ENCODE measurements at regions not wholly inside any gene's neighbourhood (a gene's known extent, or its start where the extent isn't known, plus 50 kb on each side); places are given as distances from the start of the nearest gene placed in this dataset.

DNA sequence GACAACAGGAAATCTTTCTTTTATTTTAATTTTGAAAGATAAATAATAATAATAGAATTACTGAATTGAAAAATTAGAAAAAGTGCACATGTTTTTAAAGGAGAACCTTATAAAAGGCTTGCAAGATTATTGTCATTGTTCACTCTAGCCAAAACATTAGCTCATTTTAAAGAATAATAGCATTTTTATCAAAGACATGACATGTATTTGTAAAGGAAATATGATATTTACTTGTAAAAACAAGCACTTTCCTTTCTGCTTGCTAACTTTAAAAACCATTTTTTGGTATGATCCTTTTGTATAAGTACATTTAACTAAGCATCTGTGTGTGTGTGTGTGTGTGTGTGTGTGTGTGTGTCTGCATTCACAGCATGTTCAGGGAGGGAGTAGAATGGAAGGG, 156.3 kb upstream of the C1orf87 start:
- POLR2A ChIA-PET: no interaction called here
- no peaks in the 10 kb centered on the region for H3K27me3 ChIP-seq (ENCODE audit: control insufficient read depth, insufficient read depth, low read length)
- CTCF ChIA-PET: no interaction called here
- H3K9me3 ChIP-seq (ENCODE audit: control insufficient read depth, insufficient read depth, low read length): no peaks in the 10 kb centered on the region
- no peak overlapping the region for H3K4me3 ChIP-seq (ENCODE audit: low read depth, low read length)
- DNase-seq (ENCODE audit: low read depth, low spot score): no peak
- no peak overlapping the region for H3K27ac ChIP-seq (ENCODE audit: low read depth, low read length)
- TF ChIP-seq, protein P1, sequence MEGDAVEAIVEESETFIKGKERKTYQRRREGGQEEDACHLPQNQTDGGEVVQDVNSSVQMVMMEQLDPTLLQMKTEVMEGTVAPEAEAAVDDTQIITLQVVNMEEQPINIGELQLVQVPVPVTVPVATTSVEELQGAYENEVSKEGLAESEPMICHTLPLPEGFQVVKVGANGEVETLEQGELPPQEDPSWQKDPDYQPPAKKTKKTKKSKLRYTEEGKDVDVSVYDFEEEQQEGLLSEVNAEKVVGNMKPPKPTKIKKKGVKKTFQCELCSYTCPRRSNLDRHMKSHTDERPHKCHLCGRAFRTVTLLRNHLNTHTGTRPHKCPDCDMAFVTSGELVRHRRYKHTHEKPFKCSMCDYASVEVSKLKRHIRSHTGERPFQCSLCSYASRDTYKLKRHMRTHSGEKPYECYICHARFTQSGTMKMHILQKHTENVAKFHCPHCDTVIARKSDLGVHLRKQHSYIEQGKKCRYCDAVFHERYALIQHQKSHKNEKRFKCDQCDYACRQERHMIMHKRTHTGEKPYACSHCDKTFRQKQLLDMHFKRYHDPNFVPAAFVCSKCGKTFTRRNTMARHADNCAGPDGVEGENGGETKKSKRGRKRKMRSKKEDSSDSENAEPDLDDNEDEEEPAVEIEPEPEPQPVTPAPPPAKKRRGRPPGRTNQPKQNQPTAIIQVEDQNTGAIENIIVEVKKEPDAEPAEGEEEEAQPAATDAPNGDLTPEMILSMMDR (IDR thresholded peaks at IDR 0.05; ENCODE audit: low read depth, low read length): no peak

DNA sequence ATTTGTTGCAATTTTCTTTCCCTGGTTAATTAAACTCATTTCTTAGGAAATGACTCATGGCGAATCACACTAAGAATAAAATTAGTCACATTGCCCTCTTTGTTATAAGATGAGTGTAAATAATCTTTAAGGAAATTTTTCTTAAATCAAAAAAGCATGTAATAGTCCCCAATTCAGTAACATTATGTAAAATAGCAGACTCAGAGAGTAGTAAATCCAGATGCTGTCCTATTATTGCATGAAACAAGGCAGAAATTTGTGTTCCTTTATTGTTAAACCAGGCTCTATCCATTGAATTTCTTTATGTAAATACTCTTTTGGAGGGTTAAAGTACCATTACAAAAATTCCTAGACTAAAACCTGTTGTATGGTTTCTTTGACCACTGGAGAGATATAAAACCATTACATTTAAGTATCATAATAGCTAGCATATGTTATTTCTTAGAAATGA, 154.5 kb upstream of the C1orf87 start:
- POLR2A ChIA-PET: no interaction called here
- H3K27me3 ChIP-seq (ENCODE audit: control insufficient read depth, insufficient read depth, low read length): no peaks in the 10 kb centered on the region
- H3K4me3 ChIP-seq (ENCODE audit: low read depth, low read length): no peak overlapping the region
- no peak for DNase-seq (ENCODE audit: low read depth, low spot score)
- CTCF ChIA-PET: no interaction called here
- H3K9me3 ChIP-seq (ENCODE audit: control insufficient read depth, insufficient read depth, low read length): no peaks in the 10 kb centered on the region
- TF ChIP-seq, protein P1 (IDR thresholded peaks at IDR 0.05; ENCODE audit: low read depth, low read length): no peak
- no peak overlapping the region for H3K27ac ChIP-seq (ENCODE audit: low read depth, low read length)

DNA sequence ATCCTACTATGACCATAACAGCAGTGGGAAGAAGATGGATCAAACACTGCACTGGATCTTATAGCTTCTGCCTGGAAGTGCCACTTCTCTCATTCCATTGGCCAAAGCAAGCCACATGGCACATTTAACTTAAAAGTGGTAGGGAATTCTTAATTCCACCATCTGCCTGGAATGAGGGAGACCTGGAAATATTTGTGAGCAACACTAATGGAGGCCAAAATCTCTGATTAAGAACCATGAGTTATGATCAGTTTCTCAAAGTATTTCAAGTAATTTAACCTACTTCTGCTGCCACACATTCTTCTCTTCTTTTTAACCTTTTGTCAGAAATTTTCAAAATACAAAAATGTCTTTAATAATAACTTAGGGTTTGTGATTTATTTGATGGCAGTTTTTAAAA, 154.0 kb upstream of the C1orf87 start:
- H3K27ac ChIP-seq (ENCODE audit: low read depth, low read length): no peak overlapping the region
- no peak for DNase-seq (ENCODE audit: low read depth, low spot score)

GRCh38 chr1:60225486-60225885, 151.9 kb upstream of the C1orf87 start:
- DNase-seq (ENCODE audit: low read depth, low spot score): no peak
- ChIA-PET POLR2A (no interaction called here), CTCF (no interaction called here)
- H3K27ac ChIP-seq (ENCODE audit: low read depth, low read length): no peak overlapping the region
- no peaks in the 10 kb centered on the region for H3K27me3 ChIP-seq (ENCODE audit: control insufficient read depth, insufficient read depth, low read length)
- H3K9me3 ChIP-seq (ENCODE audit: control insufficient read depth, insufficient read depth, low read length): no peaks in the 10 kb centered on the region
- TF ChIP-seq, protein P1 (IDR thresholded peaks at IDR 0.05; ENCODE audit: low read depth, low read length): no peak
- H3K4me3 ChIP-seq (ENCODE audit: low read depth, low read length): no peak overlapping the region

More for the DNA sequence above, 154.0 kb upstream of the C1orf87 start:
- H3K27me3 ChIP-seq (ENCODE audit: control insufficient read depth, insufficient read depth, low read length): no peaks in the 10 kb centered on the region
- TF ChIP-seq, protein P1 (IDR thresholded peaks at IDR 0.05; ENCODE audit: low read depth, low read length): no peak
- H3K4me3 ChIP-seq (ENCODE audit: low read depth, low read length): no peak overlapping the region
- ChIA-PET POLR2A (no interaction called here), CTCF (no interaction called here)
- H3K9me3 ChIP-seq (ENCODE audit: control insufficient read depth, insufficient read depth, low read length): no peaks in the 10 kb centered on the region

DNA sequence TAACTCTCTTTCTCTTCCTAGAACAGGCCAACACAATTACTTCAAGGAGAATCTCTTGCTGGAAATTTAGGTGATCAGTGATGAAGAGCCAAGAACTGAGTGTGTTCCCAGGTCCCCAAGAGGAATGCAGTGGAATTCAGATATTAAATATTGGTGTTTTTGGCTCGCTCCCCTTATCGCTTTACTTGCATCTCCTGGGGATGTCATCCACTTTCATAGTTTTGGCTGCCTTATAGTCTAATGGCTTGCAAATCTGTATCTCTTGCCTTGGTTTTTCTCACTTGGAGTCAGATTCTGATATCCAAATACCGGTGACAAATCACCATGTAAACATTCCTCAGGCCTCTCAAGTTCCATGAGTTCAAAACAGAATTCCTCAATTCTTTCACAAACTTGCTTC, 151.0 kb upstream of the C1orf87 start:
- TF ChIP-seq, protein P1 (IDR thresholded peaks at IDR 0.05; ENCODE audit: low read depth, low read length): no peak

More for the DNA sequence above, 151.0 kb upstream of the C1orf87 start:
- ChIA-PET POLR2A (no interaction called here), CTCF (no interaction called here)
- H3K4me3 ChIP-seq (ENCODE audit: low read depth, low read length): no peak overlapping the region
- no peaks in the 10 kb centered on the region for H3K27me3 ChIP-seq (ENCODE audit: control insufficient read depth, insufficient read depth, low read length)
- no peak for DNase-seq (ENCODE audit: low read depth, low spot score)
- no peak overlapping the region for H3K27ac ChIP-seq (ENCODE audit: low read depth, low read length)
- no peaks in the 10 kb centered on the region for H3K9me3 ChIP-seq (ENCODE audit: control insufficient read depth, insufficient read depth, low read length)
